A549 (cell line): ENCODE measurements at regions not wholly inside any gene's neighbourhood (a gene's known extent, or its start where the extent isn't known, plus 50 kb on each side); places are given as distances from the start of the nearest gene placed in this dataset.
A peak's percentile ranks its signal among the peaks of the same experiment; 100 is the strongest.
"Not testable (repeated sequence)": the region's sequence is repeated elsewhere in the genome, so short reads cannot be mapped to it uniquely, and the experiment has no call there.

ENCODE experiments used
- ATAC-seq, 2 experiments: fragments of 200-7000 bp in 1 of 2; fragments of >200 bp in 1 of 2; cut with Nextera tagmentation in 1 of 2; cut with Tn5 transposase in 1 of 2; 3 replicates each; pipeline versions ENCODE4 v1.8.0 to v1.9.1; 2018 to 2020; ENCODE audit warnings: mild to moderate bottlenecking in 1 of 2, moderate library complexity in 1 of 2
- CTCF ChIA-PET: fragments of 300-600 bp; sonication (Branson Sonifier 250); formaldehyde crosslinking; extraction: SDS; loops from one replicate; lab custom pipeline; 2021; ENCODE audit warnings: antibody characterized with exemption, inconsistent platforms; lab: Yijun Ruan, JAX
- POLR2A ChIA-PET: fragments of 350-600 bp; formaldehyde crosslinking; extraction: SDS; loops from one replicate; lab custom pipeline; 2021; ENCODE audit warnings: antibody characterized with exemption, inconsistent platforms; lab: Yijun Ruan, JAX
- DNase-seq, 2 experiments: peaks; one replicate each; pipeline versions ENCODE4 v3.0.0 to v3.0.0-alpha.2; 2011 to 2016; ENCODE audit warnings: low read depth in 1 of 2, low spot score in 1 of 2
- FAIRE-seq: peaks from 2 replicates; lab custom pipeline; 2011; peaks lifted over from hg19 to GRCh38; lab: Jason Lieb, UNC
- H3K27ac ChIP-seq, 2 experiments: fragments of >200 bp; sonication (Bioruptor Twin); formaldehyde crosslinking; 3 replicates each; pipeline ENCODE4 v1.5.1; 2016 to 2017
- H3K4me1 ChIP-seq: fragments of >200 bp; sonication (Bioruptor Twin); formaldehyde crosslinking; 3 replicates; pipeline ENCODE4 v1.6.1; 2016
- H3K4me2 ChIP-seq: fragments of >200 bp; sonication (Bioruptor Twin); formaldehyde crosslinking; 3 replicates; pipeline ENCODE4 v1.6.1; 2016
- H3K4me3 ChIP-seq: fragments of >200 bp; sonication (Bioruptor Twin); formaldehyde crosslinking; 3 replicates; pipeline ENCODE4 v1.5.1; 2016
- H3K9me3 ChIP-seq: fragments of >200 bp; sonication (Bioruptor Twin); formaldehyde crosslinking; 3 replicates; pipeline ENCODE4 v1.6.1; 2016
- CBX8 ChIP-seq: fragments of 200-600 bp; sonication (generic); IDR thresholded peaks from 2 replicates; pipeline ENCODE4 v1.6.1; 2016
- CHD4 ChIP-seq: fragments of 200-600 bp; sonication (generic); IDR thresholded peaks from 2 replicates; pipeline ENCODE4 v1.6.1; 2016; ENCODE audit warnings: antibody characterized with exemption, mild to moderate bottlenecking, borderline replicate concordance
- EHF ChIP-seq: fragments of 250-450 bp; sonication (Bioruptor Pico); IDR thresholded peaks from 2 replicates; pipeline ENCODE4 v1.5.0; 2020; ENCODE audit warnings: mild to moderate bottlenecking
- EHMT2 ChIP-seq: fragments of 200-600 bp; sonication (generic); IDR thresholded peaks from 2 replicates; pipeline ENCODE4 v1.6.1; 2016; ENCODE audit warnings: antibody characterized with exemption, low read depth, mild to moderate bottlenecking, moderate library complexity
- FOSB ChIP-seq: fragments of 250-450 bp; sonication (Bioruptor Pico); IDR thresholded peaks from 2 replicates; pipeline ENCODE4 v1.5.0; 2020; ENCODE audit warnings: mild to moderate bottlenecking, moderate library complexity
- FOXS1 ChIP-seq: fragments of 250-450 bp; sonication (Bioruptor Pico); IDR thresholded peaks from 2 replicates; pipeline ENCODE4 v1.5.0; 2020; ENCODE audit warnings: mild to moderate bottlenecking, moderate library complexity
- HMGXB4 ChIP-seq: fragments of 250-450 bp; sonication (Bioruptor Pico); IDR thresholded peaks from 2 replicates; pipeline ENCODE4 v1.5.0; 2021; ENCODE audit warnings: mild to moderate bottlenecking, moderate library complexity, borderline replicate concordance
- JUN ChIP-seq, 2 experiments: fragments of >200 bp; sonication (Bioruptor Twin); formaldehyde crosslinking; IDR thresholded peaks; 2 replicates in 1 of 2; 3 replicates in 1 of 2; pipeline ENCODE4 v1.6.1; 2016 to 2017
- MAFK ChIP-seq: fragments of 450-650 bp; IDR thresholded peaks from 2 replicates; pipeline ENCODE4 v1.6.1; 2014; ENCODE audit not compliant: partially characterized antibody
- NFE2L2 ChIP-seq: fragments of 150-350 bp; conservative IDR thresholded peaks from 2 replicates; pipeline ENCODE4 v1.6.1; 2014; ENCODE audit warnings: low read length
- RARB ChIP-seq: fragments of 250-450 bp; sonication (Bioruptor Pico); IDR thresholded peaks from 2 replicates; pipeline ENCODE4 v1.8.0; 2021; ENCODE audit warnings: mild to moderate bottlenecking, moderate library complexity
- RCOR1 ChIP-seq: fragments of 150-350 bp; IDR thresholded peaks from 2 replicates; pipeline ENCODE4 v1.6.1; 2014; ENCODE audit warnings: antibody characterized with exemption, low read length, low read depth
- SREBF2 ChIP-seq: fragments of 450-650 bp; IDR thresholded peaks from 2 replicates; pipeline ENCODE4 v1.6.1; 2014; ENCODE audit warnings: mild to moderate bottlenecking, moderate library complexity
- ZNF302 ChIP-seq: fragments of 250-450 bp; sonication (Bioruptor Pico); IDR thresholded peaks from 2 replicates; pipeline ENCODE4 v1.9.0; 2021; ENCODE audit warnings: inconsistent platforms, mild to moderate bottlenecking, moderate library complexity
- WGBS: methylation state at CpG from one replicate; pipeline ENCODE4 v1.1.6; 2017; ENCODE audit errors: missing lambda C conversion rate; 5-methylcytosine and 5-hydroxymethylcytosine counted together

GRCh38 chr15:84143753-84144314, 91.7 kb upstream of the GOLGA6L4 start:
- no peak for TF ChIP-seq RARB
- TF ChIP-seq EHMT2, result no peak
- CTCF ChIA-PET, result interaction anchor here (1.6 kb wide), 1 partner anchor 427 kb away, joined by 3 read pairs; no protein-coding TSS in a partner anchor
- POLR2A ChIA-PET, result no interaction called here

GRCh38 chr15:84144946-84145345, 90.6 kb upstream of the GOLGA6L4 start:
- FAIRE-seq, result peak; percentile 36
- H3K9me3 ChIP-seq, POLR2A ChIA-PET, H3K4me2 ChIP-seq, H3K27ac ChIP-seq, H3K4me1 ChIP-seq, DNase-seq, ATAC-seq, H3K4me3 ChIP-seq: not testable (repeated sequence)
- 21% methylated on average over 8 of the region's 8 CpGs for WGBS
- CTCF ChIA-PET, result interaction anchor here (1.6 kb wide), 1 partner anchor 426 kb away, joined by 3 read pairs; no protein-coding TSS in a partner anchor

More at GRCh38 chr15:84143753-84144314, 91.7 kb upstream of the GOLGA6L4 start:
- no peaks in the 10 kb centered on the region for H3K9me3 ChIP-seq
- H3K4me1 ChIP-seq, result no peaks in the 10 kb centered on the region
- H3K27ac ChIP-seq, result no peak overlapping the region
- DNase-seq (no peak), ATAC-seq (no peak), FAIRE-seq (no peak)
- no peak overlapping the region for H3K4me2 ChIP-seq
- H3K4me3 ChIP-seq, result no peak overlapping the region
- WGBS, result 58% methylated on average over 5 of the region's 5 CpGs

- DNase-seq, H3K4me2 ChIP-seq, POLR2A ChIA-PET, H3K9me3 ChIP-seq, CTCF ChIA-PET, H3K4me3 ChIP-seq, ATAC-seq, H3K4me1 ChIP-seq, FAIRE-seq, H3K27ac ChIP-seq: not testable (repeated sequence)
- WGBS, result 41% methylated on average over 3 of the region's 3 CpGs
Observed at GRCh38 chr15:84146299-84146698, 89.3 kb upstream of the GOLGA6L4 start.

- FAIRE-seq, POLR2A ChIA-PET, H3K9me3 ChIP-seq, H3K4me1 ChIP-seq, ATAC-seq, H3K27ac ChIP-seq, H3K4me3 ChIP-seq, H3K4me2 ChIP-seq, CTCF ChIA-PET, DNase-seq: not testable (repeated sequence)
- 73% methylated on average over 1 of the region's 2 CpGs for WGBS
Observed at GRCh38 chr15:84147307-84147706, 88.3 kb upstream of the GOLGA6L4 start.

GRCh38 chr15:84151205-84151931, 84.2 kb upstream of the GOLGA6L4 start:
- H3K4me2 ChIP-seq, result no peak overlapping the region
- 75% methylated on average over 11 of the region's 11 CpGs for WGBS
- FAIRE-seq (no peak), DNase-seq (no peak), ATAC-seq (0 out of 6 replicates have a peak, but pooled peaks of 1 of the 2 experiments have one; percentile 13)
- H3K9me3 ChIP-seq, result no peaks in the 10 kb centered on the region
- ChIA-PET POLR2A (no interaction called here), CTCF (interaction anchor here (0.7 kb wide), 1 partner anchor 9 kb away, joined by 4 read pairs; no protein-coding TSS in a partner anchor)
- H3K4me1 ChIP-seq, result no peaks in the 10 kb centered on the region
- no peak overlapping the region for H3K4me3 ChIP-seq
- H3K27ac ChIP-seq, result no peak overlapping the region
- TF ChIP-seq HMGXB4 (CRISPR knock-in tag) (no peak), SREBF2 (no peak), JUN (IDR thresholded peaks at IDR 0.05) (no peak), MAFK (no peak), CBX8 (no peak), RCOR1 (no peak), FOXS1 (CRISPR knock-in tag) (no peak), CHD4 (no peak), ZNF302 (no peak), FOSB (CRISPR knock-in tag) (no peak), EHF (CRISPR knock-in tag) (no peak), NFE2L2 (no peak)
- TF ChIP-seq, all 56 proteins: peak for 0

- whole genome bisulfite sequencing, result 83% methylated on average over 7 of the region's 8 CpGs
Observed at GRCh38 chr15:84152381-84152979, 83.1 kb upstream of the GOLGA6L4 start.

GRCh38 chr15:84153655-84154140, 81.9 kb upstream of the GOLGA6L4 start:
- FAIRE-seq, DNase-seq, H3K4me1 ChIP-seq, H3K4me3 ChIP-seq, POLR2A ChIA-PET, H3K4me2 ChIP-seq, ATAC-seq, H3K27ac ChIP-seq, H3K9me3 ChIP-seq: not testable (repeated sequence)
- WGBS, result 60% methylated on average over 7 of the region's 11 CpGs
- CTCF ChIA-PET, result interaction anchor here (1.5 kb wide), 1 partner anchor 11 kb away, joined by 3 read pairs; no protein-coding TSS in a partner anchor

More at GRCh38 chr15:84152381-84152979, 83.1 kb upstream of the GOLGA6L4 start:
- H3K4me2 ChIP-seq, H3K4me3 ChIP-seq, DNase-seq, H3K9me3 ChIP-seq, H3K27ac ChIP-seq, POLR2A ChIA-PET, ATAC-seq, H3K4me1 ChIP-seq, FAIRE-seq: not testable (repeated sequence)
- CTCF ChIA-PET, result interaction anchor here (1.5 kb wide), 1 partner anchor 10 kb away, joined by 3 read pairs; no protein-coding TSS in a partner anchor
